GM23338 (cell line): ENCODE measurements at regions not wholly inside any gene's neighbourhood (a gene's known extent, or its start where the extent isn't known, plus 50 kb on each side); places are given as distances from the start of the nearest gene placed in this dataset.

Experiments
- ATAC-seq: fragments of 200-7000 bp; cut with Tn5 transposase; 3 replicates; pipeline ENCODE4 v1.9.1; 2020
- DNase-seq: peaks from one replicate; pipeline ENCODE4 v3.0.0-alpha.2; 2015; ENCODE audit warnings: low spot score
- H2AFZ ChIP-seq: fragments of 200-600 bp; sonication (generic); 2 replicates; pipeline ENCODE4 v1.8.0; 2016; ENCODE audit warnings: antibody characterized with exemption, mild to moderate bottlenecking, moderate library complexity
- H3F3A ChIP-seq: fragments of 200-600 bp; sonication (generic); replicated peaks from 2 replicates; pipeline ENCODE4 v1.8.0; 2017; ENCODE audit warnings: antibody characterized with exemption, mixed run types, low read depth
- H3K27ac ChIP-seq: fragments of 200-600 bp; sonication (generic); 2 replicates; pipeline ENCODE4 v1.6.1; 2016; ENCODE audit warnings: low read depth
- H3K27me3 ChIP-seq: fragments of 200-600 bp; sonication (generic); 2 replicates; pipeline ENCODE4 v1.8.0; 2016; ENCODE audit warnings: mild to moderate bottlenecking, mixed run types, moderate library complexity; ENCODE audit not compliant: insufficient read depth
- H3K36me3 ChIP-seq: fragments of 200-600 bp; sonication (generic); 2 replicates; pipeline ENCODE4 v1.8.0; 2016; ENCODE audit warnings: mild to moderate bottlenecking; ENCODE audit not compliant: insufficient read depth
- H3K4me1 ChIP-seq: fragments of 200-600 bp; sonication (generic); 2 replicates; pipeline ENCODE4 v1.8.0; 2016; ENCODE audit warnings: mild to moderate bottlenecking, moderate library complexity; ENCODE audit not compliant: insufficient read depth
- H3K4me2 ChIP-seq: fragments of 200-600 bp; sonication (generic); 2 replicates; pipeline ENCODE4 v1.7.1; 2017; ENCODE audit warnings: mixed run types
- H3K4me3 ChIP-seq: fragments of 200-600 bp; sonication (generic); 2 replicates; pipeline ENCODE4 v1.6.1; 2016; ENCODE audit warnings: mixed run types
- H3K79me2 ChIP-seq: fragments of 200-600 bp; sonication (generic); replicated peaks from 2 replicates; pipeline ENCODE4 v1.8.0; 2017; ENCODE audit warnings: mild to moderate bottlenecking; ENCODE audit not compliant: insufficient read depth
- H3K9me2 ChIP-seq: fragments of 200-600 bp; sonication (generic); 2 replicates; pipeline ENCODE4 v1.8.0; 2017; ENCODE audit not compliant: insufficient read depth
- H4K20me1 ChIP-seq: fragments of 200-600 bp; sonication (generic); replicated peaks from 2 replicates; pipeline ENCODE4 v1.8.0; 2017; ENCODE audit warnings: mild to moderate bottlenecking; ENCODE audit not compliant: insufficient read depth
- H3K27ac Mint-ChIP-seq: 2 replicates; pipeline ENCODE4 v1.8.0; 2020; ENCODE audit warnings: inconsistent platforms, mild to moderate bottlenecking, moderate library complexity, mixed read lengths
- H3K27me3 Mint-ChIP-seq: 3 replicates; pipeline ENCODE4 v1.8.0; 2022; ENCODE audit warnings: low read depth, mild to moderate bottlenecking, moderate library complexity, mixed read lengths, inconsistent platforms; ENCODE audit not compliant: insufficient read depth, poor library complexity
- H3K36me3 Mint-ChIP-seq: 3 replicates; pipeline ENCODE4 v1.8.0; 2021; ENCODE audit warnings: low read depth, mild to moderate bottlenecking, inconsistent platforms, moderate library complexity, mixed read lengths
- H3K4me1 Mint-ChIP-seq: 3 replicates; pipeline ENCODE4 v1.8.0; 2020; ENCODE audit warnings: mild to moderate bottlenecking, inconsistent platforms, mixed read lengths
- H3K4me3 Mint-ChIP-seq: 3 replicates; pipeline ENCODE4 v1.8.0; 2021; ENCODE audit warnings: moderate library complexity, mild to moderate bottlenecking, inconsistent platforms, mixed read lengths
- H3K9me3 Mint-ChIP-seq: 3 replicates; pipeline ENCODE4 v1.8.0; 2020; ENCODE audit warnings: moderate library complexity, mild to moderate bottlenecking, inconsistent platforms, mixed read lengths
- CREB1 ChIP-seq: fragments of 250-450 bp; sonication (Bioruptor Pico); IDR thresholded peaks from 2 replicates; pipeline ENCODE4 v1.5.0; 2020; ENCODE audit warnings: low read depth, mild to moderate bottlenecking, moderate library complexity
- CTCF ChIP-seq, 2 experiments: fragments of 200-600 bp in 1 of 2; sonication (generic) in 1 of 2; conservative IDR thresholded peaks; 2 replicates each; pipeline versions ENCODE4 v1.5.1 to v1.6.1; 2016 to 2017; ENCODE audit warnings: antibody characterized with exemption in 2 of 2, low read depth in 2 of 2, mild to moderate bottlenecking in 2 of 2, moderate library complexity in 1 of 2
- ETS1 ChIP-seq: IDR thresholded peaks from 2 replicates; pipeline ENCODE4 v1.6.1; 2016; ENCODE audit warnings: antibody characterized with exemption
- EZH2 ChIP-seq: fragments of 200-600 bp; sonication (generic); IDR thresholded peaks from one replicate; pipeline ENCODE4 v1.8.0; 2017; ENCODE audit warnings: antibody characterized with exemption, mild to moderate bottlenecking, low read depth; ENCODE audit not compliant: unreplicated experiment
- EZH2phosphoT487 ChIP-seq: fragments of 200-600 bp; sonication (generic); IDR thresholded peaks from one replicate; pipeline ENCODE4 v1.8.1; 2018; ENCODE audit warnings: antibody characterized with exemption; ENCODE audit not compliant: unreplicated experiment
- JUNB ChIP-seq: IDR thresholded peaks from one replicate; pipeline ENCODE4 v1.6.1; 2016; ENCODE audit warnings: antibody characterized with exemption; ENCODE audit not compliant: unreplicated experiment
- NANOG ChIP-seq: IDR thresholded peaks from 2 replicates; pipeline ENCODE4 v1.6.1; 2016; ENCODE audit warnings: antibody characterized with exemption, borderline replicate concordance
- POLR2AphosphoS5 ChIP-seq: IDR thresholded peaks from 2 replicates; pipeline ENCODE4 v1.6.1; 2016; ENCODE audit warnings: antibody characterized with exemption, low read depth
- REST ChIP-seq: IDR thresholded peaks from one replicate; pipeline ENCODE4 v1.6.1; 2018; ENCODE audit warnings: antibody characterized with exemption; ENCODE audit not compliant: unreplicated experiment
- STAT1 ChIP-seq: IDR thresholded peaks from one replicate; pipeline ENCODE4 v1.6.1; 2016; ENCODE audit warnings: antibody characterized with exemption; ENCODE audit not compliant: unreplicated experiment
- ZNF114 ChIP-seq: fragments of 250-450 bp; sonication (Bioruptor Pico); IDR thresholded peaks from 2 replicates; pipeline ENCODE4 v1.5.0; 2020; ENCODE audit warnings: mild to moderate bottlenecking, moderate library complexity
- ZNF331 ChIP-seq: fragments of 250-450 bp; sonication (Bioruptor Pico); IDR thresholded peaks from 2 replicates; pipeline ENCODE4 v1.5.0; 2020; ENCODE audit warnings: low read depth, mild to moderate bottlenecking, moderate library complexity
- ZNF462 ChIP-seq: fragments of 250-450 bp; sonication (Bioruptor Pico); IDR thresholded peaks from 2 replicates; pipeline ENCODE4 v1.5.0; 2020; ENCODE audit warnings: mild to moderate bottlenecking, moderate library complexity

- no peaks in the 10 kb centered on the region for H3F3A ChIP-seq
- peaks cover 12% of the 10 kb centered on the region; the same call in 1 of the 2 replicates for H3K4me1 ChIP-seq
- no peak overlapping the region for H3K27ac Mint-ChIP-seq
- H3K4me3 Mint-ChIP-seq, result no peak overlapping the region
- ATAC-seq (no peak), DNase-seq (no peak)
- no peak overlapping the region for H2AFZ ChIP-seq
- H3K27ac ChIP-seq, result no peak overlapping the region
- no peaks in the 10 kb centered on the region for H3K36me3 Mint-ChIP-seq
- H3K9me2 ChIP-seq, result no peaks in the 10 kb centered on the region
- TF ChIP-seq POLR2AphosphoS5 (no peak), ZNF462 (CRISPR knock-in tag) (no peak), NANOG (no peak), REST (no peak), STAT1 (no peak), CTCF (conservative IDR thresholded peaks at IDR 0.05; ENCODE audit: low read depth in 2 of 2) (no peak), ZNF331 (no peak), ETS1 (no peak), EZH2 (no peak), JUNB (no peak), ZNF114 (CRISPR knock-in tag) (no peak), EZH2phosphoT487 (no peak), CREB1 (CRISPR knock-in tag) (no peak)
- H3K36me3 ChIP-seq, result no peaks in the 10 kb centered on the region
- H3K9me3 Mint-ChIP-seq, result no peaks in the 10 kb centered on the region; the same call in 2 of the 3 replicates
- peaks cover 6% of the 10 kb centered on the region for H3K27me3 Mint-ChIP-seq
- no peaks in the 10 kb centered on the region for H3K27me3 ChIP-seq
- no peaks in the 10 kb centered on the region for H3K79me2 ChIP-seq
- no peak overlapping the region for H3K4me2 ChIP-seq
- no peaks in the 10 kb centered on the region for H4K20me1 ChIP-seq
- no peak overlapping the region for H3K4me3 ChIP-seq
- H3K4me1 Mint-ChIP-seq, result peaks cover 19% of the 10 kb centered on the region
Observed at GRCh38 chr2:380221-380620, 92.3 kb upstream of the ALKAL2 start.
